HG03039 (cell line): ENCODE measurements at regions not wholly inside any gene's neighbourhood (a gene's known extent, or its start where the extent isn't known, plus 50 kb on each side); places are given as distances from the start of the nearest gene placed in this dataset.
"Not testable (repeated sequence)": the region's sequence is repeated elsewhere in the genome, so short reads cannot be mapped to it uniquely, and the experiment has no call there.

Experiments used
- ATAC-seq: cut with Tn5 transposase; IDR thresholded peaks from one replicate; pipeline ENCODE4 v1.9.1; 2021; ENCODE audit warnings: mild to moderate bottlenecking, moderate library complexity; ENCODE audit not compliant: unreplicated experiment

DNA sequence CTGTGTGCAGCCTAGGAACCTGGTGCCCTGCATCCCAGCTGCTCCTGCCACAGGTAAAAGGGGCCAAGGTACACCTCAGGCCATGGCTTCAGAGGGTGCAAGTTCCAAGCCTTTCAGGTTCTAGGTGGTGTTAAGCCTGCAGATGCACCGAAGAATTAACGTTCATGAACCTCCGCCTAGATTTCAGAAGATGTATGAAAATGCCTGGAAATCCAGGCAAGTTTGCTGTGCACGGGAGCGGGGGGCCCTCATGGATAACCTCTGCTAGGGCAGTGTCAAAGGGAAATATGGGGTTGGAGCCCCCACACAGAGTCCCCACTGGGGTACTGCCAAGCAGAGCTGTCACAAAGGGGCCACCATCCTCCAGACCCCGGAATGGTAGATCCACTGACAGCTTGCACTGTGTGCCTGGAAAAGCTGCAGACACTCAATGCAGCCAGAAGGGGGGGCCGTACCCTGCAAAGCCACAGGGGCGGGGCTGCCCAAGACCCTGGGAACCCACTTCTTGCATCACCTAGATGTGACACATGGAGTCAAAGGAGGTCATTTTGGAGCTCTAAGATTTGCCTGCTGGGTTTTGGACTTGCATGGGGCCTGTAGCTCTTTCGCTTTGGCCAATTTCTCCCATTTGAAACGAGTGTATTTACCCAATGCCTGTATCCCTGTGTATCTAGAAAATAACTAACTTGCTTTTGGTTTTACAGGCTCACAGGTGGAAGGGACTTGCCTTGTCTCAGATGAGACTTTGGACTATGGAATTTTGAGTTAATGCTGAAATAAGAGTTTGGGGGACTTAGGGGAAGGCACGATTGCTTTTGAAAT, 145.2 kb upstream of the C1QTNF3 start:
- ATAC-seq, result not testable (repeated sequence)

GRCh38 chr5:34189246-34189645, 146.2 kb upstream of the C1QTNF3 start:
- ATAC-seq, result not testable (repeated sequence)

DNA sequence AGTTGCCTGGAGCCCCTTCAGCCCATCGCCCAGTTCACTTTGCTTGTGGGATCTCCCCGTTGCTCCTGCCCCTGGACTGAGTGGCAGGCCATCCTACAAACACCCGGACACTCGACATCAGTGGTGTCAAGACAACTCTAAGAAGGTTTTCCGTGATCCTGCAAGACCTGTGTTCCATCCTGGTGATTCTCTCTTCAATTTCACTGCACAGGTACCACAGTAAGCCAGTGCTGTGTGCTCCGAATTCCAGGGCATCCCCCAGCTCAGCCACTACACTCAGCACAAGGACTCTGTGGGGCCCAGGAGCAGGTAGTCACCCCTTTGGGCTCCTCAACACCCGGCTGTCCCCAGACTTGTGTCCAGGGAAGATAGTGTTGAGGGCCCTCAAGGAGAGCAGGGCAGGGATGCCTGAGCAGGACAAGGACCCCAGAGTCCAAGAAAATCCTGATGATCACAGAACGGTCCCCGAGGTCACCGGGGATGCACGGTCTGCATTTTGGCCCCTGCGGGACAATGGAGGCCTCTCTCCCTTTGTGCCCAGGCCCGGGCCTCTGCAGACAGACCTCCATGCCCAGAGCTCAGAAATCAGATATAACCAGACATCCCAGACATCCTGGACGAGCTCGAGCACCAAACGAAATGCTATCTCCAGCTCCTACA, 146.9 kb upstream of the C1QTNF3 start:
- not testable (repeated sequence) for ATAC-seq

DNA sequence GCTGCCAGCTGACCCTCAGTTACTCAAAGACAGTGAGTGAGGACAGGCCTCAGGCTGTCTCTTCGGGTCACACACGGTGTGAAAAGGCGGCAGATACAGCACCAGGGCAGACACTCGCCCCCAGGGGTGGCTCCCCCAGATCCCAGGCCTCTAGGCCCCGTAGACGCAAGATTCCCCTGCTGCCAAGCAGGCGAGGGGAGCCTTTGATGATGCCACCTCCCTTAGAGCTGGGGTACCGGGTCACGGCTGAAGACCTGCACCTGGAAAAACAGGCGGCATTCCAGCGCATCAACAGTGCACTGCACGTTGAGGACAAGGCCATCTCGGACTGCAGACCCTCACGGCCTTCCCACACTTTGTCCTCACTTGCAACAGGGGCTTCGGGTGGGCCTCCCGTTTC, 147.5 kb upstream of the C1QTNF3 start:
- ATAC-seq, result not testable (repeated sequence)

- not testable (repeated sequence) for ATAC-seq
Observed at GRCh38 chr5:34191279-34191744, 148.3 kb upstream of the C1QTNF3 start.

GRCh38 chr5:34192064-34192922, 149.3 kb upstream of the C1QTNF3 start:
- not testable (repeated sequence) for ATAC-seq

- ATAC-seq, result not testable (repeated sequence)
Observed at GRCh38 chr5:34192923-34193262, 149.9 kb upstream of the C1QTNF3 start.

DNA sequence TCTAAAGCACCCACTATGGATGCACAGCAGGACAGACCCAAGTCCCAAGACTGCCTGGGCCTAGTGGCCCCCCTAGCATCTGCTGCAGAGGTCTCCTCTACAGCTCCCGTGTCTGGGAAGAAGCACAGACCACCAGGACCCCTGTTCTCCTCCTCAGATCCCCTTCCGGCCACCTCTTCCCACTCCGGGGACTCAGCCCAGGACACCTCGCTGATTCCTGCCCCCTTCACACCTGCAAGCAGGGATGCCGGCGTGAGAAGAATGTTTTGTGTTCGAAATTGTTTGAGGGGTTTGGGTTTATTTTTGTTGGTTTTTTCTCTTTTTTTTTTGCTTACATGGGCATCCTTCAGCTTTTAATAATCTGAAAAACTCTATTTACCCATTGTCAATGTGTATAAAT, 150.3 kb upstream of the C1QTNF3 start:
- not testable (repeated sequence) for ATAC-seq

- ATAC-seq, result not testable (repeated sequence)
Observed at GRCh38 chr5:34193804-34194203, 150.8 kb upstream of the C1QTNF3 start.

- not testable (repeated sequence) for ATAC-seq
Observed at GRCh38 chr5:34196091-34196490, 153.1 kb upstream of the C1QTNF3 start.

DNA sequence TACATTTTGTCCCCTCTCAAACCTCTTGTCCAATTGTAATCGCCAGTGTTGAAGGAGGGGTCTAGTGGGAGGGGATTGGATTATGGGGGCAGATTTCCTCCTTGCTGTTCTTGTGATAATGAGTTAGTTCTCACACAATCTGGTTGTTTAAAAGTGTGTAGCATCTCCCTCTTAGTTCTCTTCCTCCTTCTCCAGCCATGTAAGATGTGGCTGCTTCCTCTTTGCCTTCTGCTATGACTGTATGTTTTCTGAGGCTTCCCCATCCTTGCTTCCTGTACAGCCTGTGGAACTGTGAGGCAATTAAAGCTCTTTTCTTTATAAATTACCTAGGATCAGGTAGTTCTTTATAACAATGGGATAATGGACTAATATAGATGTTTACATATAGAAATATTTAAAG, 162.3 kb upstream of the C1QTNF3 start:
- not testable (repeated sequence) for ATAC-seq

DNA sequence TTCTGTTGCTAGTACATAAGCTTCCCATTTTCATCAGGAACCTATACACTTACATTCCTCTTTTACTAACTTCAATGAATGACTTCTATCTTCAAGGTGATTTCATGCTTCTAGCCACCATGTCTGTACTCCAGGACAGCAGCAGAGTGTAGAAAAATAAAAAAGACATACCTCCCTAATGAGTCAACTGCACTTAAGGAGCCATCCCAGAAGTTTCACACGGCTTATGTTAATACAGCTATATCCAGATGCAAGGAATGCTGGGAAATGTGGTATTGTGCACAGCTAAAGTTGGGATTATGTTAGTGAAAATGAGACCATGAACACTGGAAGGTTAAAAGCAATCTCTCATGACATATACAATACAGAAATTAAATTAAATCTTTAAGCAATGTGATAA, 174.4 kb upstream of the C1QTNF3 start:
- ATAC-seq, result not testable (repeated sequence)

GRCh38 chr5:34221329-34222073, 178.5 kb upstream of the C1QTNF3 start:
- not testable (repeated sequence) for ATAC-seq

DNA sequence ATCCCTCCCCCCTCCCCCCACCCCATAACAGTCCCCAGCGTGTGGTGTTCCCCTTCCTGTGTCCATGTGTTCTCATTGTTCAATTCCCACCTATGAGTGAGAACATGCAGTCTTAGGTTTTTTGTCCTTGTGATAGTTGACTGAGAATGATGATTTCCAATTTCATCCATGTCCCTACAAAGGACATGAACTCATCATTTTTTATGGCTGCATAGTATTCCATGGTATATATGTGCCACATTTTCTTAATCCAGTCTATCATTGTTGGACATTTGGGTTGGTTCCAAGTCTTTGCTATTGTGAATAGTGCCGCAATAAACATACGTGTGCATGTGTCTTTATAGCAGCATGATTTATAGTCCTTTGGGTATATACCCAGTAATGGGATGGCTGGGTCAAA, 180.1 kb upstream of the C1QTNF3 start:
- ATAC-seq, result not testable (repeated sequence)

- ATAC-seq, result not testable (repeated sequence)
Observed at GRCh38 chr5:34230402-34230801, 187.4 kb upstream of the C1QTNF3 start.

DNA sequence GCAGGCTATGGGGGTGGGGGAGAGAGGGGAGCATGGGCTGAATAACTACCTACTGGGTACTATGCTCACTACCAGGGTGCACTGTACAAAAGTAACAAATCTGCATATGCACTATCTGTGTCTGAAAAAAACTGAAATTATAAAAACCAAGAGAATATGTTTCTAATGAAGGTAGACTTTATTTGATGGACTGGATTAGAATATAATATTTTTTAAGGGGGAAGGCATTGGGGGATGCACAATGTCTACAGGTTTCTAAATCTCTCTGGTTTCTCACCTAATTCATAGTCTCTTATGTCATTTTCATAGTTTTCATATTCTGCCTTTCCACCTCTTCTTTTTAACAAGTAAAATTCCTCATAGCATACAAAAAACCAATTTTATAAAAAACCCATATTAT, 200.8 kb upstream of the C1QTNF3 start:
- not testable (repeated sequence) for ATAC-seq

- ATAC-seq, result not testable (repeated sequence)
Observed at GRCh38 chr5:34244281-34245031, 201.4 kb upstream of the C1QTNF3 start.

DNA sequence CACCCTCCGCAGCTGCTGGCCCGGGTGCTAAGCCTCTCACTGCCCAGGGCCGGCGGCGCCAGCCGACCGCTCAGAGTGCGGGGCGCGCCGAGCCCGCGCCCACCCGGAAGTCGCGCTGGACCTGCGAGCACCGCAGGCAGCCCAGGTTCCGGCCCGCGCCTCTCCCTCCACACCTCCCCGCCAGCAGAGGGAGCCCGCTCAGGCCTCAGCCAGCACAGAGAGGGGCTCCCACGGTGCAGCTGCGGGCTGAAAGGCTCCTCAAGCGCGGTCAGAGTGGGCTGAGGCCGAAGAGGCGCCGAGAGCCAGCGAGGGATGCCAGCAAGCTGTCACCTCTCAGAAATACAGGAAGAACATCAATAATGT, 202.0 kb upstream of the C1QTNF3 start:
- not testable (repeated sequence) for ATAC-seq

GRCh38 chr5:34245813-34246212, 202.8 kb upstream of the C1QTNF3 start:
- ATAC-seq, result not testable (repeated sequence)

DNA sequence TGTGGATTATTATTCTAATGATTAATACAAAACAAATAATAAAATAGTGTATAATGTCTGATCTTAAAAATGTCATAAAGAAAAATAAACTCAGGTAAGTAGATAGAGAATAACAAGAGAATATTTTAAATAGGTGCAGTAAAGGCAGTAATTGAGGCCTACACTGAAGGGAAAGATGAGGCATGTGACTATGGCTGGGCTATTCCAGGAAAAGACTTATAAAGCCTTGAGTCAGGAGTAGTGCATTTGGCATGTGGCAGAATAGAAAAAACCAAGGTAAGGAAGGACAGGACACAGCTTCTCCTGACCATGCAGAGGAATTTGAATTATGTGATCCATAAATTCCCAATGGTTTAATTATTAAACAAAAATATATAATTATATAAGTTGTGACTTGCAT, 215.6 kb upstream of the C1QTNF3 start:
- not testable (repeated sequence) for ATAC-seq
